Tibial artery (tissue), 4 donors: ENCODE measurements at regions not wholly inside any gene's neighbourhood (a gene's known extent, or its start where the extent isn't known, plus 50 kb on each side); places are given as distances from the start of the nearest gene placed in this dataset.

Source experiments
- DNase-seq, 2 donors: peaks; one replicate each; pipeline ENCODE4 v3.0.0-alpha.2; 2019
- H3K27ac ChIP-seq, 2 donors: fragments of 200-600 bp; sonication (generic) in 1 of 2; 1 replicate in 1 of 2; 2 replicates in 1 of 2; pipeline ENCODE4 v1.5.1; 2018 to 2019; ENCODE audit warnings: mild to moderate bottlenecking in 1 of 2
- H3K27me3 ChIP-seq, 2 donors: fragments of 200-600 bp; sonication (generic) in 1 of 2; one replicate each; pipeline versions ENCODE4 v1.5.1 to v1.6.0; 2016 to 2019
- H3K36me3 ChIP-seq, 3 donors: fragments of 200-600 bp; sonication (generic) in 2 of 3; one replicate each; pipeline ENCODE4 v1.5.1; 2016 to 2019; ENCODE audit warnings: mild to moderate bottlenecking in 2 of 3
- H3K4me1 ChIP-seq, 4 donors: fragments of 200-600 bp; sonication (generic) in 2 of 4; 1 replicate in 3 of 4; 2 replicates in 1 of 4; pipeline ENCODE4 v1.5.1; 2016 to 2019
- H3K4me3 ChIP-seq, 2 donors: fragments of 200-600 bp; sonication (generic) in 1 of 2; 1 replicate in 1 of 2; 2 replicates in 1 of 2; pipeline ENCODE4 v1.5.1; 2018 to 2019; ENCODE audit warnings: mild to moderate bottlenecking in 2 of 2
- H3K9me3 ChIP-seq, 3 donors: fragments of 200-600 bp; sonication (generic) in 1 of 3; one replicate each; pipeline ENCODE4 v1.5.1; 2016 to 2019
- intact Hi-C: fragments of 100-400 bp; cut with DNase I; formaldehyde crosslinking; loops from one replicate; pipeline ENCODE4 v1.15.0; 2023; ENCODE audit warnings: low total_unique reads
- TF ChIP-seq, protein P1 (sequence below), 2 experiments: fragments of 200-600 bp in 1 of 2; fragments of 450-650 bp in 1 of 2; IDR thresholded peaks; one replicate each; pipeline ENCODE4 v1.5.1; 2017 to 2019; ENCODE audit warnings: antibody characterized with exemption in 2 of 2, mild to moderate bottlenecking in 1 of 2, moderate library complexity in 1 of 2

DNA sequence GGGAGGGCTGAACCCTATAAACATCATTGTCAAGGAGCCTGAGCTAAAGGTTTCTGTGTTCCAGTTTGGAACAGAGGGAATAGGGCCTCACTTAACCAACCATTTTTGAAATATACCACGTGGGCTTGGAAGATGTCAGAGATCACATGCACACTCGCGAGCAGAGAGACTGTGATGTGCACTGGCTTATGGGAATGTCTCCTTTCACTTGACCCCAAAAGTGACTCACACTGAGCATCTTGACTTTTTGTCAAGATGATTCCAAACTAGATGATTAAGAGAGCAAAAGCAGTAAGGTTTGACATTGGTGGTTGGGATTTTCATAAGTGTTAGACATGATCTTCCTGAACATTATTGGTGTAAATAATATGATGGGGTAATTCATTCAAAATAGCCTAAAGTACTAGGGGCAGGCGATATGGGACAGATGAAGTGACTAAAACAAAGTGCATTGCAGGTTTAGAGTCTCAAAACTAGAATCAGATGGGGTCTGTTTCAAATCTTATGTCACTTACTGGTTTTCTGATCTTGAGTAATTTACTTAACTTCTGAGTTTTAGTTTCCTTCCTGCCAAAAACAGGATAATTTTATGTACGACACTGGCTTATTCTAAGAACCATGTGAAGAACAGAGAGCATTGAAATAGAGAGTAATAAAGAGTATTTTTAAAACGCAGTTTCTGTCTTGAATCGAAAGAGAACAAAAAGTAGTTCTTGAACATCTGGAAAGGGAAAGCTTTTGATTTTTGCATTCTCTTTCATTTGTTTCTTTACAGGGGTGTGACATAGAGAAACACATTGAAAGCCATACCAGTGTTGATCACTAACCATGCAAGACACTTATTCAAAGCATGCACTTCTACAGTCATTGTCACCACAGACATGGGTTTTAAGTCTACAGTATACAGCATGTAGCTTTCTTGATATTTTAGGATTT lies 383.0 kb downstream of the DIRAS2 start:
- peaks cover 0 to 13% (median 6%) of the 10 kb centered on the region in 3 donors for H3K9me3 ChIP-seq
- TF ChIP-seq, protein P1, sequence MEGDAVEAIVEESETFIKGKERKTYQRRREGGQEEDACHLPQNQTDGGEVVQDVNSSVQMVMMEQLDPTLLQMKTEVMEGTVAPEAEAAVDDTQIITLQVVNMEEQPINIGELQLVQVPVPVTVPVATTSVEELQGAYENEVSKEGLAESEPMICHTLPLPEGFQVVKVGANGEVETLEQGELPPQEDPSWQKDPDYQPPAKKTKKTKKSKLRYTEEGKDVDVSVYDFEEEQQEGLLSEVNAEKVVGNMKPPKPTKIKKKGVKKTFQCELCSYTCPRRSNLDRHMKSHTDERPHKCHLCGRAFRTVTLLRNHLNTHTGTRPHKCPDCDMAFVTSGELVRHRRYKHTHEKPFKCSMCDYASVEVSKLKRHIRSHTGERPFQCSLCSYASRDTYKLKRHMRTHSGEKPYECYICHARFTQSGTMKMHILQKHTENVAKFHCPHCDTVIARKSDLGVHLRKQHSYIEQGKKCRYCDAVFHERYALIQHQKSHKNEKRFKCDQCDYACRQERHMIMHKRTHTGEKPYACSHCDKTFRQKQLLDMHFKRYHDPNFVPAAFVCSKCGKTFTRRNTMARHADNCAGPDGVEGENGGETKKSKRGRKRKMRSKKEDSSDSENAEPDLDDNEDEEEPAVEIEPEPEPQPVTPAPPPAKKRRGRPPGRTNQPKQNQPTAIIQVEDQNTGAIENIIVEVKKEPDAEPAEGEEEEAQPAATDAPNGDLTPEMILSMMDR (IDR thresholded peaks at IDR 0.05): no peak
- intact Hi-C loops: no loop called here
- DNase-seq: no peak
- H3K4me1 ChIP-seq: no peaks in the 10 kb centered on the region
- no peak overlapping the region for H3K27ac ChIP-seq
- no peaks in the 10 kb centered on the region for H3K36me3 ChIP-seq
- H3K27me3 ChIP-seq: no peaks in the 10 kb centered on the region
- H3K4me3 ChIP-seq: no peak overlapping the region

- H3K9me3 ChIP-seq: peaks cover 0 to 13% (median 6%) of the 10 kb centered on the region in 3 donors
- intact Hi-C loops: no loop called here
- no peaks in the 10 kb centered on the region for H3K27me3 ChIP-seq
- H3K4me1 ChIP-seq: no peaks in the 10 kb centered on the region
- TF ChIP-seq, protein P1 (IDR thresholded peaks at IDR 0.05): no peak
- DNase-seq: no peak
- H3K27ac ChIP-seq: no peak overlapping the region
- H3K4me3 ChIP-seq: no peak overlapping the region
- H3K36me3 ChIP-seq: no peaks in the 10 kb centered on the region
Measured at GRCh38 chr9:90261698-90262097, 380.9 kb downstream of the DIRAS2 start.

- Histone ChIP-seq H3K4me1 (no peaks in the 10 kb centered on the region), H3K36me3 (no peaks in the 10 kb centered on the region), H3K4me3 (no peak overlapping the region), H3K27me3 (no peaks in the 10 kb centered on the region), H3K9me3 (no peaks in the 10 kb centered on the region), H3K27ac (no peak overlapping the region)
- intact Hi-C loops: no loop called here
- no peak for DNase-seq
- TF ChIP-seq, protein P1 (IDR thresholded peaks at IDR 0.05): no peak
Measured at GRCh38 chr9:90268613-90269012, 374.0 kb downstream of the DIRAS2 start.

DNA sequence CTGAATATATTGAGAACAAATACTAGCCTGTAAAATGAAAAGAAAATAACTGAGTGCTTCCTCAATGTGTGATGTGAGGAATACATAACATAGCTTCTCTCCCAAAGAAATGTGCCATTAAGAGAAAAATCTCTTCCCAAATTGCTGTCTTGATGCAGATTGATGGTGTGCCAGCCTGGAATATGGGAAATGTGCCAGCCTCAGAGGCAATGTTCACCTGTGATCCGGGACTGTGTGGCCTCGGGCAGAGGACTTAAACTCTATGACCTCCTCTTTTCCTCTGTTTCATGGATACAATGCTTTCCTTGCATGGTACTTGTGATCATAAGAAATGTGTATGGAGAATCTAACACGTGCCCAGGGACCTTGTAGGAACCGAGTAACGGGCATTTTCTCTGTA lies 370.9 kb downstream of the DIRAS2 start:
- Histone ChIP-seq H3K9me3 (peaks cover 0 to 3% (median 0%) of the 10 kb centered on the region in 3 donors), H3K27me3 (no peaks in the 10 kb centered on the region), H3K36me3 (no peaks in the 10 kb centered on the region), H3K4me1 (no peaks in the 10 kb centered on the region), H3K27ac (no peak overlapping the region), H3K4me3 (no peak overlapping the region)
- intact Hi-C loops: no loop called here
- TF ChIP-seq, protein P1 (IDR thresholded peaks at IDR 0.05): no peak
- DNase-seq: no peak

DNA sequence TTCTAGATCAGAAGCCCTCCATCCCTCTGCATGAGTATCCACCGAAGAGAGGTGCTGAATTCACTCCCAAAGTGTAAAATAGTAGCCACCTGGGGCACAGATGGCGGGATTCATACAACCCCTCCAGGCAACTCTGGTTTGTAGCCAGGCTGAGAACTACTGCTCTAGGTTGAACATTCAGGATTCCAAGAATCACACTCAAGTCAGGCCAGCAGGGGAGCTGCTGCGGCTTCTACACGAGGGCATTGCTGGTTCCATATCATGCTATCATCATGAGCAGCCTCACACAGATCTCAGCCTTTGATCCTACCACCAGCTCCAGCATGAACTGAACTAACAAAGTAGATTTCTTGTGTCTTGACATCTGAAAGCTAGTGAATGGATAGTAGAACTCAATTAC lies 367.9 kb downstream of the DIRAS2 start:
- Histone ChIP-seq H3K9me3 (peaks cover 0 to 3% (median 0%) of the 10 kb centered on the region in 3 donors), H3K27ac (no peak overlapping the region), H3K4me3 (no peak overlapping the region), H3K36me3 (no peaks in the 10 kb centered on the region), H3K27me3 (no peaks in the 10 kb centered on the region), H3K4me1 (no peaks in the 10 kb centered on the region)
- TF ChIP-seq, protein P1 (IDR thresholded peaks at IDR 0.05): no peak
- intact Hi-C loops: no loop called here
- DNase-seq: no peak
